PFSK-1 (cell line): ENCODE measurements at regions not wholly inside any gene's neighbourhood (a gene's known extent, or its start where the extent isn't known, plus 50 kb on each side); places are given as distances from the start of the nearest gene placed in this dataset.

Experiments
- FOXP2 ChIP-seq: optimal IDR thresholded peaks from 2 replicates; pipeline ENCODE3; 2011; ENCODE audit warnings: borderline replicate concordance, control low read depth, inconsistent platforms; ENCODE audit not compliant: insufficient read depth; ENCODE audit errors: extremely low read length, extremely low read depth
- POLR2AphosphoS5 ChIP-seq: IDR thresholded peaks from 2 replicates; pipeline ENCODE4 v1.6.1; 2012; ENCODE audit warnings: low read depth, mild to moderate bottlenecking, control low read depth, low read length, moderate library complexity
- REST ChIP-seq, 2 experiments: IDR thresholded peaks; 2 replicates each; pipeline versions ENCODE4 v1.6.1 to v1.8.0; 2011 to 2012; ENCODE audit warnings: low read depth in 2 of 2, low read length in 2 of 2, control low read depth in 1 of 2, inconsistent platforms in 1 of 2, mild to moderate bottlenecking in 1 of 2, moderate library complexity in 1 of 2; ENCODE audit not compliant: insufficient read depth in 1 of 2
- SIN3A ChIP-seq: IDR thresholded peaks from 2 replicates; pipeline ENCODE4 v1.6.1; 2012; ENCODE audit warnings: mild to moderate bottlenecking, low read length, moderate library complexity, borderline replicate concordance; ENCODE audit not compliant: insufficient read depth
- TAF1 ChIP-seq: IDR thresholded peaks from 2 replicates; pipeline ENCODE4 v1.6.1; 2012; ENCODE audit warnings: low read length, control low read depth, borderline replicate concordance; ENCODE audit not compliant: insufficient read depth

- no peak for TF ChIP-seq POLR2AphosphoS5
- no peak for TF ChIP-seq FOXP2
- no peak for TF ChIP-seq REST (IDR thresholded peaks at IDR 0.05; ENCODE audit: insufficient read depth in 1 of 2, low read depth in 2 of 2, low read length in 2 of 2)
- TF ChIP-seq SIN3A: no peak
- TF ChIP-seq TAF1: no peak
Measured at GRCh38 chr2:105451571-105452166, 52.8 kb upstream of the FHL2 start.

GRCh38 chr2:105450471-105450870 lies 51.6 kb upstream of the FHL2 start:
- TF ChIP-seq REST (IDR thresholded peaks at IDR 0.05; ENCODE audit: insufficient read depth in 1 of 2, low read depth in 2 of 2, low read length in 2 of 2): no peak
- no peak for TF ChIP-seq POLR2AphosphoS5
- TF ChIP-seq SIN3A: no peak
- no peak for TF ChIP-seq TAF1

- TF ChIP-seq TAF1: no peak
Measured at GRCh38 chr2:105449076-105449475, 50.2 kb upstream of the FHL2 start.
